NCI-H187 (cell line): ENCODE measurements at regions not wholly inside any gene's neighbourhood (a gene's known extent, or its start where the extent isn't known, plus 50 kb on each side); places are given as distances from the start of the nearest gene placed in this dataset.
"Not testable (repeated sequence)": the region's sequence is repeated elsewhere in the genome, so short reads cannot be mapped to it uniquely, and the experiment has no call there.

Experiments used
- DNase-seq, 2 experiments: peaks; one replicate each; lab custom pipeline; 2025; lab: John Stamatoyannopoulos, UW

DNA sequence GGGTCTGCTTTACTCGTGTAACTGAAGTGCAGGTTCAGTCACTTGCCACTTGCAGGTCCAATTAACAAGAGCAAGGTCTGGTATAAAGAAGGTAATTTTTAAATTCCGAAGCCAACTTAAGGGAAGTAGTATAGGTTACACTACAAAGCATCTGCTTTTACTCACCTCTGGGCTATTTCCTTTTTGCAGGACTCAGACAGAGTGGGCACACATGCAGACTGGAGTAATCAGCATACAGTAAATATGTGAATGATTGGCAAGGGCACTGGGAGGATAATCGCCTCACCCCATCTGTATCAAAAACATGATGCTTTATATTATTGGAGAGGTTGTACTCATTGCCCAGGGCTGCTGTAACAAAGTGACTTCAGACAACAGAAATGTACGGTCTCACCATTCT lies 160.1 kb upstream of the CDH5 start:
- no peak for DNase-seq

DNA sequence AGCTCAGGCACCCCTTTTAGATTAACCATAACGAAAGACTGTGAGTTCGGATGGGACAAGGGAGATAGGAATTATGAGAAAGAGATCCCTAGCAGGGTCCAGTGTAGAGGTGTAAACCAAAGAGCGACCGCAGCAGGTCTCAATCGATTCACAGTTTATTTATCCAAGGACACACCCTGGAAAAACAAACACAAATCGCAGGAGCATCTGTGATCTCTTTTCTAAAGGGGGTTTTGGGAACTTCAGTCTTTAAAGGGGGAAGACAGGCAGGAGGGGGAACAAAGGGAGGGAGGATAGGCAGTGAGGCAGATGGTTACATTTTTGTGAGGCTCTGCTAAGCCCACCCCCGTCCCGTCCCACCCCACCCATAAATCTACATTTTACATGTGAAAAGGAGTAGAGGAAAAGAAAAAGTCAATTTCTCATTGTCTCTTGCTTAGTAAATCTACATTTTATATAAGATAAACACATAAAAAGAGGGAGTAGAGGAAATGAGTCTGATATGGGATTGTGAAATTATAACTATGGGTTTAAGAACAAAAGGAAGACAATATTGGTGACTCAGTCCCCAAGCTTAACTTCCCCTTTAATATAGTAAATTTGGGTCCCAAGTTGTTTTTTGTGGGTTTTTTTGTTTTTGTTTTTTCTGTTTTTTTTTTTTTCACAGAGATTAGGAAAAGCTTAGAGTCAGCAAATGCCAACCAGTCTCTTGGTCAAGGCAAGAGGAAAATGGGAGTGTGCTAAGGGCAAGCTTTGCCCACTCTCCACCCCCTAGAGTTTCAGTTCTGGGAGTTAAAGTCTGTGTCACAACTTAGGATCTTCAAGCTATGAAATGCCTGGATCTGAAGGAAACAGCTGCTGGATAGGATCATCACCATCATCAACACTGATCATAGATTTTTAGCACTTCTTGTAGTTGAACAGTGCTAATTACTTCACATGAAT lies 160.9 kb upstream of the CDH5 start:
- DNase-seq, result no peak

DNA sequence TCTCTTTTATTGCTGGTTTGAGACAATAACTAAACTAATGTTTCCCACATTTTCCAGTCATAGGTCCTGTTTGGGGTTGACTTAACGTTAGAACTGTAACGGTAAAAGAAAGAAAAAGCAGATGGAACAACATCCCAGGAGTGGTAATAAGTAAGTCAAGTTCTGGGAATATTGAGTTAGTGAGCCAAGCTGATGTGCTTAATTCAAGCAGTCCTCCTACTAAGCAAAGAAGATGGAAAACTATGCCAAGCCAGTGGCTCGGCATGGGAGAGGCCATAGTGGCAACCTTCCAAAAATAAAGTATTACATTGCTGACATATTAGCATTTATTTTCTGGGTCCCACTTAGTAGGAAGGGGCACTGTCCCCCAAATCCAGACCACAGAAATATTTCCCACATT lies 161.7 kb upstream of the CDH5 start:
- no peak for DNase-seq

DNA sequence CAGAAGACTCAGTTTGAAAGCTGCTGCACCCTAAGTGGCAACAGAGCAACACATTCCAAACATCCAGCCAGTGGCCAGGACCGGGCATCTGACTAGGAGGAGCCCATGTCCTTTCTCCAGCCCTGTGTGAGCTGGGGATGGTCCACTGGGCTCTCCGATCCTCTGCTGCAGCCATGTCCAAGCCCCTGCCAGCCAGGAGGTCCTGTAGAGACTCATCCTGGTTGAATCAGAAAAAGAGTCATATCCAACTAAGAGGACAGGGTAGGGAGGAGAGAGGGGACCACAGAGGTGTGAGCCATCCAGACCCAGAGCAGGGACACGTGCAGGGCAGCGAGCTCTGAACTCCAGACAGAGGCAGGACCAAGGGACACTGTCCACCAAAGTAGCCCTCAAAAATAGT lies 163.0 kb upstream of the CDH5 start:
- DNase-seq, result no peak

DNA sequence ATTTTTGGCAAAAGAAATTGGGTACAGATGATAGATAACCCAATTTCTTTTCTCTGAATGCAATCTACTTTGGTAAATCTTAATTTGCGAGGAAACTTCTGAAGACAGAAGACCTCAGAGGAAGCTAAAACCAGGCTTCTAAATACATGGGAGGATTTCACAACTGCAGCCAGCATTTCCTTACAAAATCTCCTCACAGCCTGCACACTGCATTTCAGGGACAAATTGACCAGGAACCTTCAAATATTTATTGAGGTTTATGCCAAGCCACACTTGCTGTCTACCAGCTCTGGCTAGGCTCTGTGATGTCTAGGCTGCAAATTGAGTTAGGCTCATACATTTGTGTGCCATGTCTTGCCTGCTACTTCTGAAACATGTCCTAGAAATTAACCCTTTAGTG lies 167.3 kb upstream of the CDH5 start:
- DNase-seq, result no peak

DNA sequence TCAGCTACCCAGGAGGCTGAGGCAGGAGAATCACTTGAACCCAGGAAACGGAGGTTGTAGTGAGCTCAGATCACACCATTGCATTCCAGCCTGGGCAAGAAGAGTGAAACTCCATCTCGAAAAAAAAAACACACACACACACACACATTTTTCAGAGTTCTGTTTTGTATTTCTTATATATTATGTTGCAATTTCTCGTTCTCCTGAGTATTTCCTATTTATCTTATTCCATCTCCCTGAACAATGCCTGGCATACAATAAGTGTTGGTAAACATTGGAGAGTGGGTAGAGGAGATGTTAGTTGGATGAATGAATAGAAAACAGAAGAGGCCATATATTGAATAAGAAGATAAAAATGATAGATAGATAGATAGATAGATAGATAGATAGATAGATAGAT lies 167.8 kb upstream of the CDH5 start:
- DNase-seq, result no peak

DNA sequence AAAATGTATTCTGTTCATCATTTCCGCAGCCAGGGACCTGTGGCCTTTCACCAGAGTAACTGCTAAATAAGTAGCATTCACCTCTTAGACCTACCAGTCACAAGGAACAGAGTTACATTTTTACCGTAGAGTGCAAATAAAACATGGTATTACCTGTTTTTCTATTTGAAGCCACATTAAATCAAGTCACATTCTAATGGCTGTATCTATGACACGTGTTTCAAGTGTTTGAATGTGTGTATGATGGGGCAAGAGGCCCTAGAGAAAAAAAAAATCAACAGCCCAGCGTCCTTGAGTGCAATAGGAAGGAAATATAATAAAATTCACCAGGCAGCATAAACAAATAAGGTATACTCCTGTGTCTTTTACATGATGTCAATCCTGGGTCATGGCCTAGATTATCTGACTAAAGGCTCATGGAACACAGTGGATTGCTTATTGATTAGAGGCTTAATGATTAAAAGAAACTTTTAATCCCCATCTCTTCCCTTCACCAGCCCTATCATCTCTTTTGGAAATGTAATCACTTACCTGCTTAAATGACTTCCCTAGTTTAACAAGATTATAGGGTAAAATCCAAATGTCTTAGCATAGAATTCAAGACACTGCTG lies 168.7 kb upstream of the CDH5 start:
- DNase-seq, result no peak

DNA sequence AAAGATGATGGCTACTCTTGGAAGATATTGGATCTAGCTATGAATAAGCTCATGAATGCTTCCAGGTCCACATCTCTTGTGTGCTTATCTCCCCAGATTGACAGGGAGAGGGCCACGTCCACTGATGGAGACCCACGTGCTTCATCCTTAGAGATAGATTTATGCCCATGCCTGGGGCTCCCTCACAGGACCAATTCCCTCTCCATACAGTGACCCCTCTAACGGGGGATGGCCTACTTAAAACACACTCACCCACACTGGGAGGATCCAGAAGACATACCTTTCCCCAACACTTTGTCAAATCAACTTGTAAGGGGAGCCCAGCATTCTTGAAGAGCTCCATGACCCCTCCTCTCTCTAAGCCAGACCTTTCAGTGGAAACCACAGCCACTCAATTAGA lies 169.7 kb upstream of the CDH5 start:
- no peak for DNase-seq

DNA sequence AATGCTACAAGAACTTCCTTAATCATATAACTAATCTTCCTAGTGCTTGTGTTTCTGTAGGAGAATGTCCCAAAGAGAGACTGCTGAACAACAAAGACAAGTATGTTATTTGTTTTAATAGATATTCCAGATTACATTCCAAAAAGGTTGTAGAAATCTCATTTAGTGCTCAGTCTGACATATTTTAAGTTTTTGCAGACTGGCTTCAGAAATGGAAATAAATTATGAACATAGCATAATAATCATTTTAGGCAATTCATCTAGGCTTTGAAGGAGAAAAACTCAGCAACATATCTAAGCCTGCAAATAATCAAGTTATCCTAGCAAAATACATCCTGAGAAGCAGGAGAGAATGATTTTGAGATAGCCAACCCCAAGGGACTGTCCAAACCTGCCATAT lies 171.6 kb upstream of the CDH5 start:
- DNase-seq, result no peak

DNA sequence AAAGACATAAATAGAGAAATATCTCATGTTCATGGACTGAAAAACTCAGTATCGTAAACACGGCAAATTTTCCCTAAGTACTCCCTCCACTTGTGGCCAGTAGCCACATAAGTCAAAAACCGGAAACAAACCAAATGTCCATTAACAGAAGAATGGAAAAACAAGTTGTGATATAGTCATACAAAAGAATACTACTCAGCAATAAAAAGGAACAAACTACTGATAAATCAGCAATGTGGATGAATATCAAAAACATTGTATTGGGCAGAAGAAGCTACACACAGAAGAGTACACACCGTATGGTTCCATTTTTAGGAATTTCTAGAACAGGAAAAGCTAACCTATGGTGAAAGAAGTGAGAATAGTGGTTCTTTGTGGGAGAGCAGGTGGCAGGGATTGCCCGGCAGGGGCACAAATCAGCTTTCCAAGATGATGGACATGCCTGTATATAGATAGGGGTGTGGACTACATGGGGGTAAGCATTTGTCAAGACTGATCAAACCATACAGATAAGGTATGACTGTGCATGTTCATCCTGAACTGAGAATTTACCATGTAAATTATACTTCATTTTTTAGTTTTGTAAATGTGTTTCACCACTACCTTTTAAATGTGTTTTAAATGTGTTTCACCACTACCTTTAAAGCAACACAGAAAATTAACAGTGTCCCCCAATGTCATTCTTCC lies 172.8 kb upstream of the CDH5 start:
- DNase-seq, result no peak

DNA sequence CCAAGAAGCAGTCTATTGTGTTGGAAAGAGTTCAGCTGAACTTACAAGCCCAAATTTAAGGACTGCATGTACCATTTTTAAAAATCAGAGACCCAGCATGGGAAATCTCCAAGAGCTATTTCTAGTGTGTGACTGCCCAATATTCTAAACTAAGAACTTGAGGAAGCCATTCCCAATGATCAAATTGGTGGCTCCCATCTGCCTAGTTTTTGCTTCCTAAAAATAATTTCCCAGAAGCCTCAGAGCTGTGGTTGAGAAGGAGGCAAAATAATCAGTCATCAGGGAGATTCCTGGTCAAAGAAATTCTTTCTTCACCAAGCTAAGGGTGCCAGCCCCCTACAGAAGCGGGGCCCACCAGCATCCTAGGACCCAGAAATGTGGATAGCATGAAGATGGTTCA lies 176.1 kb upstream of the CDH5 start:
- DNase-seq, result no peak

DNA sequence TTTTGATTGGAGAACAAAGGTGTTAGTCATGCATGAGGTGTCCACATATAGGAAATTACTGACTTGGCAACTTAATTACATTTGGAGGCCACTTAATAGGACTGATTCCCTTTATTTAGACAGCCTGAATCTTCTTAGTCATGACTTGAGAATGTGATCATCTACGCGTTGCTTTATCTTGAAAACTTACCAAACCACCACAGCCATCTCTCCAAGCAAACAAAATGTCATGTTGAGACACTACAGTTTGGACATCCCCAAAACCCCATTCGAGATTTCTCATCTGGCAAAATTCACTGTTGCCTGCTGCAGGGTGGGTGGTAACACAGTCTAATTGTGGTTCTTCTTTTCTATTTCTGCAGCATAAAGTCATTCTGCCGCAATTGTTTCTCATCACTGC lies 176.5 kb upstream of the CDH5 start:
- no peak for DNase-seq

DNA sequence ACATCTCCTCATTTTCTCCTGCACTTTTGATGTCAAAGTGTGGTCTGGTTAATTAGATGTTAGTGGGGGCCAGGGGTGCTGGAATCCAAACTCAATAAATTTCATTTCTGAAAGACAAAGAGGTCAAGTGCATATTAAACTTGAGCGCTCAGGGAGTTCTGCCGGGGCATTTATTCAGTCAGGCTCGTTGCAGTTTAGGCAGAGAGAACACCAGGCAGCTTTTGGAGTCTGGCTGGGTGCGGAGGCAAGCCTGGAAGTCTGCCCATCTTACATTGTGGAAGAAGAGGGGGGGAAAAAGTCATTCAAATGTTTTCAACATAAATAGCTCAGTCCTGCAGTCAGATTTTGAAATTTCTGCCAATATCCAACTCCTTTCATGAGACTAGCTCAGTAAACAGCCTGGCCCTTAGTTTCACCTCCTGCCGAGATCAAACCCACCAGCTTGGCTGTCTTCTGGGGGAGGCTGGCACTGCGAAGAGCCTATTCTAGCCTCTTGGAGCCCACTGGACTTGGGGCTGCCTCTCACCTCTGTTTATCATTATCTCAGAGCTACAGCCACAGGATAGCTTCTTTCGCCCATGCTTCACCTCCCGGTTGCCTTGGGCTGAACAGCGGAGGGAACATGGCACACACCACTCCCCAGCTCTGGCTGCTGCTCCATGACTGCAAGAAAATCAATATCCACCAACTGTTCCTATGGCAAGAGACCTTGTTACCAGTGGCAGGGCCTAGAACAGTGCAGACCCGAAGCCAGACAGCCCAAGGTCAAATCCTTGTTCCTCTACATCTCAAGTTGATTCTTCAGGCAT lies 177.4 kb upstream of the CDH5 start:
- no peak for DNase-seq

DNA sequence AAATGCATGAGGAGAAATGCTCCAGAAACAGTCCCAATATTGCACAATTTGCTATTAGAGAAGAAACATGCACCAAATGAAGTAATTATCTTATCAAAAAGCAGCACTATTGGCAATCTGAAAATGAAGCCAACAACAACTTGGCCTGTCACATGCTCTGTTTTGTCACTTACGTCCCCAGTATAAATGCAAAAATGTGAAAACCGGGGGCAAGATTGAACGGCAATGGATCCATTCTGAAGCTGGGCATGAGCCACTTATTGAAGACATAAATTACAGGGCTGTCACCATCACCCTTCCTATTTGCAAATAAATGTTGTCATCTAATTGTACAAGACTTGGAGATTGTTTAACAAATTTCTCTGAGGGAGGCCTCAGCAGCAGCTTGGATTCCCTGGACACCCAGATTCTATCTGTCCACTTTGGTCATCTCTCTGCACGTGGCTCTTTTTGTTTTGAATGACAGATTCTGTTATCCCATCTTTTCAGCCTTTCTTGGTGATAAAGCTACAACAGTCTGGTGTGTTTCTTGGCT lies 180.2 kb upstream of the CDH5 start:
- DNase-seq, result no peak

DNA sequence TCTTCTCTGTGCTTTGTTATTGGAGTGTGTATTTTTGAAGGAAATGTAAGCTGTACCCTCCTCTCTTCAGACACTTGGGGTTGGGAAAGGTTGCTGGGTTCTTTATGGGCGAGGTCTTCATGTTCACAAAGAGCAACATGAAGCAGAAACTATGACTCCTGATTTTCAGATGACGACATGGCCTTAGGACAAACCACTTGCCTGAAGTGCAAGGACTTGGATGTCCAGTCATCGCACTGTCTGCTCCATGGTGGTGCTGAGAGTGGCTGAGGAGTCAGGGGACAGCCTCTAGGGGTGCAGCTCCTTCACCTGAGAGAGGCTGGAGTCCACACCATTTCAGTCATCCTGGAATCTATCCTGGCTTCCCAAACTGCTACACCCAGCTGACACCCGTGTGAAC lies 183.9 kb upstream of the CDH5 start:
- DNase-seq, result no peak

DNA sequence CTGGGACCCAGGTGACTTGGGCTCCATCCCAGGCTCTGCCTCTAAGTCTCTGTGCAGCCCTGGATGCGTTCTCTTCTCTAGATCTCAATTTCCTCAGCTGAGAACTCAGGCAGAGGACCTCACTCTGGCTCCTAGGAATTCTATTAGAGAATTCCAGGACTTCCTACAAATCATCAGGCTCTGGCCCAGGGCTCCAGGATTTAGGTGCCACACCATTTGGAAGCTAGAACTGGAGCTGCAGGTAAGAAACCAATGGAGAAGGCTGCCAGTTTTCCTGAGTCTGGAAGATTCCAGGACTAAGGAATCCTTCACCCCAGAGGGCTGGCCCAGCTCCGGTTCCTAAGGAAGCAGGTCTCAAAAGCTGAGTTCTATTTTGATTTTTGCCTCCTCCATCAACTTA lies 189.8 kb upstream of the CDH5 start:
- no peak for DNase-seq

DNA sequence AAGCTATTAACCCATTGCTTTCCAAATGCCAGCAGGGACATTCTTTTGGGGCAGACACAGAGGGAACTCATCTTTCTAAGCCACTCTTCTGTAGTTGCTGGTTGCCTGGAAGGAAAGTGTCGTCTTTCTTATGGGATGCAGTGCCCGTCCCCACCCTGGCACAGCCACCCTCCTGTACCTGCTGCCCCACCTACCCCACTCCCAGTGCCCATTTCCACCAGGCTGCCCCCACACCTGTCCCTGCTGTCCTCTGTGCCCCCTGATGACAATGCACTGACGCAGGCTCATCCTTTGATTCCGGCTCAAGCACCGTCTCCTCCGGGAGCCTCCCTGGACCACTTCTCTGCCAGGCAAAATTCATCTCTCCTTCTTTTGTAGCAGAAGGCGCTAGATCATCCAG lies 190.4 kb upstream of the CDH5 start:
- no peak for DNase-seq

DNA sequence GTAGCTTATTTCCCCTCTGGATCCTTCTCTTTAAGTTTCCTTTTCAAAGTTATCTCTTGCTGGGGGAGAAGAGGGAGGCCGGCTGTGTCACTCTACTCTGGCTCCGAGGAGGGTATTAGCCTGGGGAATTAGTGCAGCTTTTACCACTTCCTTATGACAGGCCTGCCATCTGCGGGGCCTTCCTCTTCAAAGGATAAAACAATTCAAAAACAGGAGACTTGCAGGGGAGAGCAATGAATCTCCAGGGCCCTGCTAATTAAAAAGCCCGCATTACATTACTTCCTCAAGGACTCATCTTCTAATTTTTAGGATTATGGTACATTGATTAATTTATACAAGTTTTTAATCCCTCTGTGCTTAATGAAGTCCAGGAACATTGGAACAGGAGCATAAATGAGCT lies 190.9 kb upstream of the CDH5 start:
- no peak for DNase-seq

DNA sequence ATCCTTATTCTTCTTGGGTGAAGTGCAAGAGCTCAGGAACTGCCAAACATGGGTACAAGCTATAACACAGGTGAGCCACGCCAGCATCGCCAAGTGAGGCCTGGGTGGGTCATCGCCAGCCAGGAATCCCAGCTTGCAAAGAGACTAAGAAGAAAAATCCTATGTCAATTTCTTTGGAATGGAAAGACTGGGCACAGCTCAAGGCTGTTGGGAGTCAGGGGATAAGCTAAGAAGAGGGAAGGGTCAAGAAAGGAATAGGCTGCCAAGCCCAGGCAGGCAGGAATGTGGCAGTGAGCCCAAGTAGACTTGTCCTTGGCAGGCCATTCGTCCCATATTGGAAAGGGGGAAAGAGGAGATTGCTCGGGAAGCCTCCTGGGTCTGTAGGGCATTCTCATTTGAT lies 191.4 kb upstream of the CDH5 start:
- DNase-seq, result no peak

DNA sequence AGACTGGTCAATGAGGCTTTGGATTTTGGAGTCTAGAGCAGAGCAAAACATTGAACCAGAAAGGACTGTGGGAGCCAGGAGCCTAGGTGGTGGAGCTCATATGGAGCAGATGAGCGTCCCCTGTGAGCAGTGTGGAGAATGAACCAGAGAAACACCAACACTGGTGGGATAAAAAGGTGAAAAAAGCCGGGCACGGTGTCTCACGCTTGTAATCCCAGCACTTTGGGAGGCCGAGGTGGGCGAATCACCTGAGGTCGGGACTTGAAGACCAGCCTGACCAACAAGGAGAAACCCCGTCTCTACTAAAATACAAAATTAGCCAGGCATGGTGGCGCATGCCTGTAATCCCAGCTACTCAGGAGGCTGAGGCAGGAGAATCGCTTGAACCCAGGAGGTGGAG lies 192.7 kb upstream of the CDH5 start:
- not testable (repeated sequence) for DNase-seq

DNA sequence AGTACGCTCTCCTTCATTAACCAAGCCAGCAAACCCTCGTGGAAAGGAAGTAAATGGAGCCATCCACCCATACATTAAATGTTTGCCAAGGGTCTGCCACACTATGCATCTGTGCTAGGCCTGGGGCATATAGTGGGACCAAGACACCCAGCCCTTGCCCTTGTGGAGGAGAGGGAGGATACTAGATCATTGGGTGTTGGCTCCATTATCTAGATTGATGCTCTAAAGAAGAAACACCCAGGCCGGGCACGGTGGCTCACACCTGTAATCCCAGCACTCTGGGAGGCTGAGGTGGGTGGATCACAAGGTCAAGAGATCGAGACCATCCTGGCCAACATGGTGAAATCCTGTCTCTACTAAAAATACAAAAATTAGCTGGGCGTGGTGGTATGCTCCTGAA lies 193.3 kb upstream of the CDH5 start:
- not testable (repeated sequence) for DNase-seq

DNA sequence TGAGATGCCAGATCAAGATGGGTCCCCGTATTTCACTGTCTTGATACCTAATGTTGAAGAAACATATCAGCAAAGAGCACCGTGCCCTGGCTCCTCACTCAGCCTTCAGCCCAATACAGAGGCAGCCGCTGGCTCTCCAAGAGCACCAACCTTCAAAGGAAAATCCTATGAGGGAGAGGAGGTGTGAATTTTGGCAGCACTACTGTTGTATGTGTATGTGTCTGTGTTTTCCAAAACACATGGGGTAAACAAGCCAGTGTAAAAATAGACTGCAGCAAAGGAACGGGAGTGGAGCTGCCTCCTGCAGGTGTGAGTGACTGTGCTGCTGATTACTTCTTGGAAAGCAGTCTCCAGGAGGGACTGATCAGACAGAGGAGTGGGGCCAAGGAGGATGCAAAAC lies 194.0 kb upstream of the CDH5 start:
- no peak for DNase-seq
